Esophagus muscularis mucosa (tissue), 4 donors: ENCODE measurements at regions not wholly inside any gene's neighbourhood (a gene's known extent, or its start where the extent isn't known, plus 50 kb on each side); places are given as distances from the start of the nearest gene placed in this dataset.

Source experiments
- DNase-seq: peaks from one replicate; pipeline ENCODE4 v3.0.0-alpha.2; 2017; ENCODE audit errors: extremely low spot score
- H3K27ac ChIP-seq, 4 donors: fragments of 200-600 bp; sonication (generic); replicated peaks in 1 of 4; 1 replicate in 3 of 4; 2 replicates in 1 of 4; pipeline ENCODE4 v1.5.1; 2016 to 2019; ENCODE audit warnings: mild to moderate bottlenecking in 1 of 4
- H3K27me3 ChIP-seq, 4 donors: fragments of 200-600 bp; sonication (generic); one replicate each; pipeline versions ENCODE4 v1.5.1 to v1.6.0; 2016 to 2019
- H3K36me3 ChIP-seq, 4 donors: fragments of 200-600 bp; sonication (generic); one replicate each; pipeline ENCODE4 v1.5.1; 2016 to 2019
- H3K4me1 ChIP-seq, 4 donors: fragments of 200-600 bp; sonication (generic); one replicate each; pipeline ENCODE4 v1.5.1; 2016 to 2019
- H3K4me3 ChIP-seq, 4 donors: fragments of 200-600 bp; sonication (generic); 1 replicate in 2 of 4; 2 replicates in 2 of 4; pipeline ENCODE4 v1.5.1; 2016 to 2019; ENCODE audit warnings: mild to moderate bottlenecking in 4 of 4, moderate library complexity in 1 of 4
- H3K9me3 ChIP-seq, 4 donors: fragments of 200-600 bp; sonication (generic); 1 replicate in 3 of 4; 2 replicates in 1 of 4; pipeline ENCODE4 v1.5.1; 2016 to 2019
- CTCF ChIP-seq, 3 experiments: fragments of 200-600 bp in 2 of 3; fragments of 450-650 bp in 1 of 3; sonication (generic) in 2 of 3; IDR thresholded peaks; one replicate each; pipeline ENCODE4 v1.5.1; 2017 to 2019; ENCODE audit warnings: antibody characterized with exemption in 3 of 3, mild to moderate bottlenecking in 2 of 3, moderate library complexity in 1 of 3
- EP300 ChIP-seq: sonication (generic); formaldehyde crosslinking; IDR thresholded peaks from one replicate; pipeline ENCODE4 v1.6.1; 2017; ENCODE audit warnings: antibody characterized with exemption
- POLR2A ChIP-seq: fragments of 450-650 bp; IDR thresholded peaks from one replicate; pipeline ENCODE4 v1.6.1; 2017; ENCODE audit warnings: antibody characterized with exemption, moderate library complexity, mild to moderate bottlenecking, low read depth
- POLR2AphosphoS5 ChIP-seq, 2 donors: sonication (generic); formaldehyde crosslinking; IDR thresholded peaks; one replicate each; pipeline ENCODE4 v1.6.1; 2017; ENCODE audit warnings: antibody characterized with exemption in 2 of 2
- WGBS: methylation state at CpG from one replicate; pipeline ENCODE4 v1.1.5; 2018; 5-methylcytosine and 5-hydroxymethylcytosine counted together
- intact Hi-C: fragments of 100-400 bp; cut with DNase I; formaldehyde crosslinking; loops from one replicate; pipeline ENCODE4 v1.15.1; 2023

GRCh38 chr2:120861191-120861575 is 125.5 kb downstream of the GLI2 start:
- H3K27ac ChIP-seq, result no peak overlapping the region
- H3K9me3 ChIP-seq, result no peaks in the 10 kb centered on the region
- 93% methylated on average over 3 of the region's 5 CpGs for WGBS
- DNase-seq, result no peak
- H3K36me3 ChIP-seq, result no peaks in the 10 kb centered on the region
- H3K4me3 ChIP-seq, result no peak overlapping the region
- TF ChIP-seq EP300 (no peak), POLR2A (no peak), POLR2AphosphoS5 (IDR thresholded peaks at IDR 0.05) (no peak), CTCF (IDR thresholded peaks at IDR 0.05) (no peak)
- H3K27me3 ChIP-seq, result no peaks in the 10 kb centered on the region
- H3K4me1 ChIP-seq, result peaks cover 0 to 46% (median 34%) of the 10 kb centered on the region in 4 donors
- intact Hi-C loops, result no loop called here

GRCh38 chr2:120861576-120862191 is 126.0 kb downstream of the GLI2 start:
- intact Hi-C loops, result no loop called here
- no peaks in the 10 kb centered on the region for H3K27me3 ChIP-seq
- WGBS, result 83% methylated on average over 17 of the region's 17 CpGs
- no peak for DNase-seq
- no peaks in the 10 kb centered on the region for H3K36me3 ChIP-seq
- H3K4me1 ChIP-seq, result peaks cover under 1 to 45% (median 34%) of the 10 kb centered on the region in 4 donors
- no peak for TF ChIP-seq POLR2A
- no peak for TF ChIP-seq EP300
- TF ChIP-seq CTCF (IDR thresholded peaks at IDR 0.05), result no peak
- no peak for TF ChIP-seq POLR2AphosphoS5 (IDR thresholded peaks at IDR 0.05)
- no peaks in the 10 kb centered on the region for H3K9me3 ChIP-seq
- H3K4me3 ChIP-seq, result no peak overlapping the region
- no peak overlapping the region for H3K27ac ChIP-seq

- 84% methylated on average over 14 of the region's 18 CpGs for WGBS
- DNase-seq, result no peak
- H3K36me3 ChIP-seq, result no peaks in the 10 kb centered on the region
- no peak overlapping the region for H3K4me3 ChIP-seq
- H3K27me3 ChIP-seq, result no peaks in the 10 kb centered on the region
- H3K27ac ChIP-seq, result peak overlapping the region in 1 of 4 donors; percentile 24
- no peak for TF ChIP-seq EP300
- no peak for TF ChIP-seq POLR2A
- TF ChIP-seq POLR2AphosphoS5 (IDR thresholded peaks at IDR 0.05), result no peak
- TF ChIP-seq CTCF (IDR thresholded peaks at IDR 0.05), result no peak
- peaks cover 7 to 49% (median 38%) of the 10 kb centered on the region in 4 donors for H3K4me1 ChIP-seq
- intact Hi-C loops, result no loop called here
- H3K9me3 ChIP-seq, result no peaks in the 10 kb centered on the region
These were observed 126.8 kb downstream of the GLI2 start for GRCh38 chr2:120862201-120863060.

- no peaks in the 10 kb centered on the region for H3K36me3 ChIP-seq
- H3K27ac ChIP-seq, result peak overlapping the region in 1 of 4 donors; percentile 24
- TF ChIP-seq EP300 (no peak), POLR2AphosphoS5 (IDR thresholded peaks at IDR 0.05) (no peak), POLR2A (no peak), CTCF (IDR thresholded peaks at IDR 0.05) (no peak)
- intact Hi-C loops, result no loop called here
- H3K27me3 ChIP-seq, result no peaks in the 10 kb centered on the region
- H3K4me1 ChIP-seq, result peaks cover 9 to 56% (median 45%) of the 10 kb centered on the region in 4 donors
- no peaks in the 10 kb centered on the region for H3K9me3 ChIP-seq
- H3K4me3 ChIP-seq, result no peak overlapping the region
- WGBS, result 90% methylated on average over 6 of the region's 9 CpGs
- no peak for DNase-seq
These were observed 127.5 kb downstream of the GLI2 start for GRCh38 chr2:120863146-120863545.
